H1 (cell line): ENCODE measurements at regions not wholly inside any gene's neighbourhood (a gene's known extent, or its start where the extent isn't known, plus 50 kb on each side); places are given as distances from the start of the nearest gene placed in this dataset.

Source experiments
- CTCF ChIA-PET: fragments of 300-600 bp; sonication (Branson Sonifier 250); formaldehyde crosslinking; loops from one replicate; lab custom pipeline; 2021; ENCODE audit not compliant: partially characterized antibody; lab: Charles Lee
- POLR2A ChIA-PET: fragments of 300-600 bp; sonication (Branson Sonifier 250); formaldehyde crosslinking; loops from one replicate; lab custom pipeline; 2021; ENCODE audit warnings: inconsistent platforms; ENCODE audit not compliant: partially characterized antibody; lab: Charles Lee
- DNase-seq, 2 experiments: peaks; one replicate each; pipeline versions ENCODE4 v3.0.0 to v3.0.0-alpha.2; 2010 to 2022; ENCODE audit warnings: low spot score in 2 of 2, low read depth in 1 of 2, mixed read lengths in 1 of 2
- FAIRE-seq: peaks from 2 replicates; lab custom pipeline; 2011; peaks lifted over from hg19 to GRCh38; lab: Jason Lieb, UNC
- H2AFZ ChIP-seq: 2 replicates; pipeline ENCODE4 v1.8.1; 2012; ENCODE audit warnings: low read length, inconsistent platforms
- H2AK5ac ChIP-seq: 2 replicates; pipeline ENCODE4 v1.6.1; 2013; ENCODE audit warnings: low read depth, low read length
- H2BK120ac ChIP-seq: replicated peaks from 2 replicates; pipeline ENCODE3; 2013; ENCODE audit warnings: low read depth, low read length, inconsistent platforms
- H2BK12ac ChIP-seq: 2 replicates; pipeline ENCODE4 v1.6.1; 2013; ENCODE audit warnings: low read depth, low read length
- H2BK15ac ChIP-seq: 2 replicates; pipeline ENCODE4 v1.6.1; 2013; ENCODE audit warnings: low read length
- H2BK20ac ChIP-seq: 2 replicates; pipeline ENCODE4 v1.6.1; 2013; ENCODE audit warnings: low read length
- H2BK5ac ChIP-seq: 2 replicates; pipeline ENCODE4 v1.6.1; 2013; ENCODE audit warnings: low read depth, low read length
- H3K14ac ChIP-seq: 2 replicates; pipeline ENCODE4 v1.6.1; 2013; ENCODE audit warnings: inconsistent platforms; ENCODE audit not compliant: insufficient read length
- H3K18ac ChIP-seq: 2 replicates; pipeline ENCODE4 v1.6.1; 2013; ENCODE audit warnings: low read length; ENCODE audit errors: extremely low read depth
- H3K23ac ChIP-seq: 2 replicates; pipeline ENCODE4 v1.6.1; 2013; ENCODE audit warnings: inconsistent platforms; ENCODE audit not compliant: insufficient read length
- H3K23me2 ChIP-seq: 2 replicates; pipeline ENCODE4 v1.6.1; 2013; ENCODE audit warnings: low read depth, low read length
- H3K27ac ChIP-seq: 2 replicates; pipeline ENCODE4 v1.6.1; 2011; ENCODE audit warnings: low read depth, low read length, inconsistent platforms
- H3K27me3 ChIP-seq, 4 experiments: replicated peaks in 1 of 4; 1 replicate in 1 of 4; 2 replicates in 3 of 4; pipeline versions ENCODE4 v1.6.1 to v1.8.1; 2011 to 2013; ENCODE audit warnings: low read length in 3 of 4, mild to moderate bottlenecking in 3 of 4, inconsistent platforms in 2 of 4, mixed read lengths in 2 of 4, moderate library complexity in 1 of 4; ENCODE audit not compliant: control insufficient read depth in 3 of 4, insufficient read depth in 3 of 4; ENCODE audit errors: extremely low read depth in 1 of 4
- H3K36me3 ChIP-seq, 4 experiments: 2 replicates each; pipeline versions ENCODE4 v1.6.1 to v1.8.1; 2011 to 2013; ENCODE audit warnings: mild to moderate bottlenecking in 4 of 4, low read length in 3 of 4, moderate library complexity in 2 of 4, control low read depth in 1 of 4, inconsistent platforms in 1 of 4; ENCODE audit not compliant: insufficient read depth in 4 of 4, control insufficient read depth in 2 of 4
- H3K4ac ChIP-seq: replicated peaks from 2 replicates; pipeline ENCODE3; 2013; ENCODE audit warnings: low read length, low read depth, mixed read lengths, inconsistent platforms; ENCODE audit not compliant: insufficient read length
- H3K4me1 ChIP-seq, 4 experiments: replicated peaks in 1 of 4; 1 replicate in 1 of 4; 2 replicates in 3 of 4; pipeline versions ENCODE4 v1.6.1 to v1.8.1; 2011 to 2013; ENCODE audit warnings: low read length in 3 of 4, inconsistent platforms in 2 of 4, mixed read lengths in 1 of 4; ENCODE audit not compliant: insufficient read depth in 4 of 4, control insufficient read depth in 3 of 4
- H3K4me2 ChIP-seq, 2 experiments: 2 replicates each; pipeline versions ENCODE4 v1.6.1 to v1.8.1; 2011 to 2013; ENCODE audit warnings: low read depth in 2 of 2, low read length in 2 of 2, control low read depth in 1 of 2, inconsistent platforms in 1 of 2, mild to moderate bottlenecking in 1 of 2; ENCODE audit not compliant: insufficient read depth in 1 of 2
- H3K4me3 ChIP-seq, 4 experiments: fragments of 200-600, 300-600 bp in 1 of 4; sonication (generic), shearing (Covaris generic), sonication (Bioruptor Twin) in 1 of 4; 2 replicates each; pipeline versions ENCODE4 v1.5.1 to v1.8.1; 2011 to 2016; ENCODE audit warnings: low read length in 4 of 4, low read depth in 3 of 4, control low read depth in 2 of 4, inconsistent platforms in 2 of 4, mild to moderate bottlenecking in 2 of 4, mixed read lengths in 1 of 4, moderate library complexity in 1 of 4; ENCODE audit not compliant: insufficient read depth in 2 of 4; ENCODE audit errors: extremely low read depth in 1 of 4
- H3K56ac ChIP-seq: replicated peaks from 2 replicates; pipeline ENCODE3; 2013; ENCODE audit warnings: low read depth, mild to moderate bottlenecking, mixed read lengths, low read length, inconsistent platforms; ENCODE audit not compliant: insufficient read length
- H3K79me1 ChIP-seq: 2 replicates; pipeline ENCODE4 v1.6.1; 2013; ENCODE audit warnings: low read depth, low read length, control low read depth
- H3K79me2 ChIP-seq, 2 experiments: 2 replicates each; pipeline versions ENCODE4 v1.6.1 to v1.8.1; 2012 to 2013; ENCODE audit warnings: low read length in 2 of 2, mild to moderate bottlenecking in 2 of 2, inconsistent platforms in 1 of 2; ENCODE audit not compliant: insufficient read depth in 2 of 2, control insufficient read depth in 1 of 2
- H3K9ac ChIP-seq, 4 experiments: replicated peaks in 1 of 4; 1 replicate in 1 of 4; 2 replicates in 3 of 4; pipeline versions ENCODE4 v1.6.1 to v1.8.1; 2011 to 2013; ENCODE audit warnings: low read depth in 3 of 4, low read length in 3 of 4, control low read depth in 2 of 4, mild to moderate bottlenecking in 2 of 4, moderate library complexity in 2 of 4, inconsistent platforms in 1 of 4; ENCODE audit errors: extremely low read depth in 1 of 4
- H3K9me3 ChIP-seq, 2 experiments: 2 replicates each; pipeline versions ENCODE4 v1.6.1 to v1.8.1; 2012 to 2013; ENCODE audit warnings: mild to moderate bottlenecking in 2 of 2, moderate library complexity in 2 of 2, control low read depth in 1 of 2, inconsistent platforms in 1 of 2, low read depth in 1 of 2, low read length in 1 of 2, mixed read lengths in 1 of 2; ENCODE audit not compliant: insufficient read depth in 2 of 2
- H4K20me1 ChIP-seq, 2 experiments: replicated peaks in 1 of 2; 2 replicates each; pipeline versions ENCODE3 to v1.8.1; 2011 to 2013; ENCODE audit warnings: inconsistent platforms in 2 of 2, low read length in 2 of 2, mild to moderate bottlenecking in 1 of 2; ENCODE audit not compliant: insufficient read depth in 2 of 2, control insufficient read depth in 1 of 2
- H4K5ac ChIP-seq: 2 replicates; pipeline ENCODE4 v1.6.1; 2013; ENCODE audit warnings: low read length, low read depth, mixed read lengths, inconsistent platforms; ENCODE audit not compliant: insufficient read length
- H4K8ac ChIP-seq: 2 replicates; pipeline ENCODE4 v1.8.0; 2013; ENCODE audit warnings: mild to moderate bottlenecking, moderate library complexity, low read length, inconsistent platforms; ENCODE audit not compliant: insufficient read depth; ENCODE audit errors: extremely low read depth
- H4K91ac ChIP-seq: replicated peaks from 2 replicates; pipeline ENCODE3; 2013; ENCODE audit warnings: low read length, mixed read lengths, inconsistent platforms; ENCODE audit not compliant: insufficient read length
- CHD1 ChIP-seq: IDR thresholded peaks from 2 replicates; pipeline ENCODE4 v1.6.1; 2012; ENCODE audit warnings: low read depth, low read length, improper control_type of control experiment
- HDAC2 ChIP-seq, 2 experiments: fragments of 300-600 bp in 1 of 2; sonication (generic) in 1 of 2; IDR thresholded peaks; 2 replicates each; pipeline ENCODE4 v1.6.1; 2011 to 2012; ENCODE audit warnings: low read depth in 2 of 2, low read length in 2 of 2, mild to moderate bottlenecking in 2 of 2, moderate library complexity in 2 of 2, borderline replicate concordance in 1 of 2, inconsistent platforms in 1 of 2
- WGBS, 2 experiments: shearing (Covaris generic) in 1 of 2; methylation state at CpG; one replicate each; pipeline versions ENCODE4 v1.1.6 to v1.1.7; 2013 to 2015; ENCODE audit warnings: low lambda C conversion rate in 2 of 2, mixed read lengths in 2 of 2, inconsistent platforms in 1 of 2, low coverage in 1 of 2, missing lambda C conversion rate in 1 of 2; ENCODE audit not compliant: insufficient replicate concordance in 2 of 2, insufficient coverage in 1 of 2, insufficient read length in 1 of 2; ENCODE audit errors: extremely low coverage in 1 of 2, missing lambda C conversion rate in 1 of 2; 5-methylcytosine and 5-hydroxymethylcytosine counted together

DNA sequence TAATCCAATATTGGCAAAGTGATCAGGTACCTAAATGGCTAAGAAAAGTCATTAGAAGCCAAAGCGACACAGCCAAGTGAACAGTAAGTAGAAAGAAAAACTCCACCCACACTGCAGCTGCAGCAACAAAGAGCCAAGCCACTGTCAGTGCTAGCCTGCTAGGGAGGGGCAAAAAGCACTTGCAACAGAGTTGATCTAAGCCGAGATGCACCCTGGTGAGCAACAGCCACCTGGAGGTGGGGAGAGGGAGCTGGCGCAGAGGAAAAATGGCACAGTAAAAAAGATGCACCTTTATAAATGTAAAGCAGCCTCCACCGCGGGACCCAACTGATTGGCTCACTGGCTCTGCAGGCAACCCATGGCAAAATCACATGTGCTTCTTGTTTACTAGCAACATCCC lies 330.2 kb upstream of the RBMY1B start:
- no peak for FAIRE-seq
- no peak overlapping the region for H4K91ac ChIP-seq
- no peak overlapping the region for H3K14ac ChIP-seq
- H2AK5ac ChIP-seq: no peak overlapping the region
- 90% methylated on average over 3 of the region's 5 CpGs; no CpG with 5 or more reads in 1 of the 2 experiments for WGBS, 2 experiments
- H3K4me2 ChIP-seq: no peak overlapping the region
- no peak overlapping the region for H2BK5ac ChIP-seq
- H3K23me2 ChIP-seq: no peaks in the 10 kb centered on the region
- no peak overlapping the region for H3K56ac ChIP-seq
- H2BK15ac ChIP-seq: no peak overlapping the region
- no peak overlapping the region for H3K27ac ChIP-seq
- H3K9ac ChIP-seq: no peak overlapping the region
- TF ChIP-seq CHD1: no peak
- no peak for TF ChIP-seq HDAC2 (IDR thresholded peaks at IDR 0.05; ENCODE audit: borderline replicate concordance in 1 of 2, low read depth in 2 of 2, low read length in 2 of 2)
- ChIA-PET POLR2A (no interaction called here), CTCF (no interaction called here)
- no peak overlapping the region for H2BK20ac ChIP-seq
- H3K23ac ChIP-seq: no peak overlapping the region
- H2AFZ ChIP-seq: no peak overlapping the region
- H3K18ac ChIP-seq: no peak overlapping the region
- H3K79me2 ChIP-seq: no peaks in the 10 kb centered on the region
- no peaks in the 10 kb centered on the region for H3K36me3 ChIP-seq
- no peak for DNase-seq
- H3K4me1 ChIP-seq: no peaks in the 10 kb centered on the region
- no peak overlapping the region for H3K4me3 ChIP-seq
- H3K79me1 ChIP-seq: no peaks in the 10 kb centered on the region
- H3K9me3 ChIP-seq: peaks cover 2 to 26% of the 10 kb centered on the region in 2 experiments; a peak in 2 of 4 replicates
- H3K4ac ChIP-seq: no peak overlapping the region
- H2BK12ac ChIP-seq: no peak overlapping the region
- no peak overlapping the region for H2BK120ac ChIP-seq
- H3K27me3 ChIP-seq: no peaks in the 10 kb centered on the region
- no peaks in the 10 kb centered on the region for H4K20me1 ChIP-seq
- no peak overlapping the region for H4K5ac ChIP-seq
- H4K8ac ChIP-seq: no peak overlapping the region
